ELR (cell line): ENCODE measurements at regions not wholly inside any gene's neighbourhood (a gene's known extent, or its start where the extent isn't known, plus 50 kb on each side); places are given as distances from the start of the nearest gene placed in this dataset.
"Not testable (repeated sequence)": the region's sequence is repeated elsewhere in the genome, so short reads cannot be mapped to it uniquely, and the experiment has no call there.

Experiments
- DNase-seq: peaks from one replicate; pipeline ENCODE4 v3.0.0-alpha.2; 2015; ENCODE audit warnings: low read depth

DNA sequence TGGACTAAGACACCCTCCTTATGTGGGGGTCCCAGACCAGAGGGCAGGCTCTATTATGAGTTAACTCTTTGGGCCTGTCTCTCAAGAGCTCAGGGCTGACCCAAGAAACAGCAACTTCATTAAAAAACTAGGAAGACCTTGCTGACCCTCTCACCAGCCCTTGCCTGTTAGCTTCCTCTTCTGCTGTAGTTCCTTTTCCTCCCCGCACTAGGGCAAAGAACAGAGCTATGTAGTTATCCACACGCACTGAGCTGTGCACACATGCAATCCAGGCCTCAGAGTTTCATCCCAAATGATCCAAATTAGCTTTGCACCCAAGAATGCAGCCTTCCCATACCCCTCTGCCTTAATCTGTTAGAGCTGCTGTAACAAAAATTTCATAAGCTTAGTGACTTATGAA is 539.6 kb upstream of the CADM1 start:
- no peak for DNase-seq

DNA sequence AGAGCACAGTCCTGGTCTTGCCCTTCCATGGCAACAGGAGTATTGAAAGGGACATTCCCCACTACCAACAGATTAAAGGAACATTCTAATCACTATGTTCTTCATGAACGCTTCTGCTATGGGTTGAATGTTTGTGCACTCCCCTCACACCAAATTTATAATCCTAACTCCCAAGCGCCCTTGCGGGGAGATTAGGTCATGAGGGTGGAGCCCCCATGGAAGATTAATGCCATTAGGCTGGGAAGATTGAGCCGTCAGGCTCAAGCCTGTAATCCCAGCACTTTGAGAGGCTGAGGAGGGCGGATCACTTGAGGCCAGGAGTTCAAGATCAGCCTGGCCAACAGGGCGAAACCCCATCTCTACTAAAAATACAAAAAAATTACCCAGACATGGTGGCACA is 538.8 kb upstream of the CADM1 start:
- not testable (repeated sequence) for DNase-seq

DNA sequence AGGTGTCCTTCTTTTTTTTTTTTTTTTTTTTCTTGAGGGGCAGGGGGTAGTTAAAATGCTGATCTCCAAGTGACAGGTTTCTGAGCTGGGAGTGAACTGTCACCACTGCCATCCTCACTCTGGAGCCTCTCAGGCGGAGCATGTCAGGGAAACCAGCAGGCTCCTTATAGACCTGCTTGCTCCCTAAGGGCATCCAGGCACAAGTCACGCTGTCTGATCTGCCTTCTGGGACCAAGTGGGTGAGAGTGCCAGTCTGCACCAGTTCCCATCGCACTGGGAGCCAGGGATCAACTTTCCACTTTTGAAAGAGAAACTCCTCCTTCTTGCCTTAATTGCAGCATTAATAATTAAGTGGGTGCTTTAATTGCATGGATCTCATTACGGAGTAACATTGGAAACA is 537.9 kb upstream of the CADM1 start:
- no peak for DNase-seq

DNA sequence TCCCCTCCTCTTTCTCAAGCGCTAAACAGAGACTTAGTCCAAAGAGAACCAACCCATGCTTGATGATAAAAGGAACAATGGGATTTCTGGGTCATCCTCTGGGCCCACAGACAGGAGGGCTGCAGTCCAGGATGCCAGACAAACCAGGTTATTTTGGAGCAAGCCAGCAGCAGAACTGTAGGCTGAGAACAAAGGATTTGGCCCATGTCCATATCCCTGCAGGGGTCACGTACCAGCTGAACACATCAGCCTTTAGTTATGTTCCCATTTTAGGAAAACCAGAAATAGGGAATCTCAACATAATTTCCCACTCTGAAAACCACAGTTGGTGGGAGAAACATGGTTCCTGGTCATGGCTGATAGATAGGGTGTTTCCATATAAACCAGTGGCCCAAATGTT is 533.6 kb upstream of the CADM1 start:
- DNase-seq: no peak

DNA sequence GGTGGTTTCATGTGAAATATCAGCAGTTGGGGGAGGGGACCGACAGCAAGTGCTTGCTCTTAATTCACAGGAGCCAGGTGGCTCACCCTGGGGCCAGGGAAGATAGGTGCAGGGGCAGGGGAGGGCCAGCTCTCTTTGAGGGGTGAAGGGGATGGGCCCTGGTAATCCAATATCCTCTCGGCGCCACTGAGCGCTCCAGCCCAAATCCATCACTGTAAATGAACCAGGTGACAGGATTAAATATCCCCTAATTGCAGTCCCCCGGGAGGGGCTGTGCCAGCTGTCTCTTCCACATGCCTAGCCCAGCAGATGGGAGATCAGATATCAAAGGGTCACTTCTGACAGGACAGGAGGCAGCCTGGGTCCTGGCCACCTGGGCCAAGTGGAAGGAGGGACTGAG is 531.8 kb upstream of the CADM1 start:
- DNase-seq: no peak

DNA sequence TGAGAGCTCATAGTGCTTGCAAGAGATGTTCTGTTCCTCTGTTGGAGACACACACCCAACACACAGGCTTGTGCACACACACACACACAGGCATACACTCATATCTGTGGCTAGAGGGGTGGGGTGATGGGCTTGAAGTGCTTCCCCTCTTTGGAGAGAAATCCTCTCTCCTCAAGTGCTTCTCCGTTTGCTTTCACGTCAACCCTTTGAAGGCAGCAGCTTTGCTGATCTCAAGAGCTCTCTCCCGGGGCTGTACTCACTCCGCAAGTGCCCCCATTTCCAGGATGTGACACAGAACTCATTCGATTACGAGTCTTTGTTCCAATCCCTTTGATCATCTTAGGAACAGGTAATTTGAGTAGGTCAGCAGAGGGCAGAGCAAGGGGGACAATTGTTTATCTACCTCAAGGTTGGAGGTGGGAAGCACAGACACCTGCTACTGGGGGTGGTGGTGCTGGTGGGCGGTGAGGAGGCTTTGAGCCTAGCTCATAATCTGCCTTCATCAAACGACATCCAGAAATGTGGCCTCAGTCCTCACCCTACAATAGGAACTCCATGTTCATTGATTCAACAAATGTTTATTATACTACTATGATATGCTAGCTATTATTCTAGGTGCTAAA is 529.8 kb upstream of the CADM1 start:
- DNase-seq: no peak

DNA sequence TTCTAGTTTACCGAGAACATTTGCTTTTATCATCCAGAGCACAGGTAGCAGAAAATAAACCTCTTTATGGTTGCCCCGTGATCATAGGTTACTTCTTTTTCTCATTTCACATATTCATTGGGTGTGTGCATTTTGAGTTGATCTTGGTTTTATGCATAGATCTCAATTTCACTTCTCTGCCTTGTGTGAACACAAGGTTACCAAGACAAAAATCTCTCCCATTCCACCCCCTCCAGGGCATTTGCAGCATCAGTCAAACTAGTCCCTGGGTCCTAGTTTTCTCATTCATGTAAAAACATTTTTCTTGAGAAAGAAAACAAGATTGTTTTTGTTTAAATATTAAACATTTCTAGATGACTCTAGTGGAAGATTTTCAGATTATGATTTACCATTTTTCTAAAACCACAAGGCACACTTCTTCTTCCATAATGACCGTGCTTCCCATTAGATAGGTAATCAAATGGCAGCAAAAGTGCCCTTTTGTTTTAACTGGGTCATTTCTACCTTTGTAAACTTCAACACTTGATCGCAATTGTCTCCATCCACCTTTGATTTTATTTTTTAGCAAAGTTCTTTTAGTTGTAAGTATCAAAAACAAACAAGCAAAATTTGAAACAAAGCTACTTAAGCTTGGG is 526.6 kb upstream of the CADM1 start:
- DNase-seq: no peak

DNA sequence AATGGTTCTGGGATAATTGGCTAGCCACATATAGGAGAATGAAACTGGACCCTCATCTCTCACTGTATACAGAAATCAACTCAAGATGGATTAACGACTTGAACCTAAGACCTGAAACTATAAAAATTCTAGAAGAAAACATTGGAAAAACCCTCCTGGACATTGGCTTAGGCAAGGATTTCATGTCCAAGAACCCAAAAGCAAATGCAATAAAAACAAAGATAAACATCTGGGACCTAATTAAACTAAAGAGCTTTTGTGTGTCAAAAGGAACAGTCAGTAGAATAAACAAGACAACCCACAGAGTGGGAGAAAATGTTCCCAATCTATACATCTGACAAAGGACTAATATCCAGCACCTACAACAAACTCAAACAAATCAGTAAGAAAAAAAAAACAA is 524.3 kb upstream of the CADM1 start:
- DNase-seq: not testable (repeated sequence)

DNA sequence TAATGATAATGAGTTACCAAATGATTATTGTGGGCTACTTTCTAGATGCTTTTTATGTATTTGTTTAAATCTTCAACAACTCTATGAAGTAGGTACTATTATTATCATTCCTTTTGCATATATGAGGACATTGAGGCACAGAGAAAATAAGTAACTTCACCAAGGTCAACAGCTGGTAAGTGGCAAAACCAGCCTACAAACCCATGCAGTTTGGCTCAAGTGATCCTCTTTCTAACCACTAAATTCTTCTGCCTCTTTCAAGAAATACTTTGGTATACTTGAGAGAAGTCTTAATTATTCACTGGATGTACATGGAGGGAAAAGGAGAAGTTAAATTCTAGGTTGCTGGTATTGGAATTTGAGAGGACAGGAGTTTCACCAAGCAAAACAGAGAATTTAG is 495.2 kb upstream of the CADM1 start:
- no peak for DNase-seq

DNA sequence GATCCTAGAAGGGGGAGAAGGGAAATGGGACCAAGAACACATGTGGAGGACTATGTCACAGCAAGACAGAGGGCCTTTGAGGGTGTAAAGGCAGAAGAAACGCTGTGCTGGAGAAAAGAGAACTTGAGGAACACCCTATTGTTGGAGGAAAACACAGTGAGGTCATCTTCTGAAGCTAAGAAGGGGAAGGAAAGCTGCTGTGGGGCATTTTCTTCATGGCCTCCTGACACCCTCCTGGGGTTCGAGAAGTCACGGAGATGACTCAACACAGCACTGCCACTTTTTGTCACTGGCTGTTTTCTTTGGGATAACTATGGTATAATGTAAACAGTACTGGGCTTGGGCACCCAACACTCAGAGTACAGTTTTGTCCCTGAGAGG is 492.6 kb upstream of the CADM1 start:
- no peak for DNase-seq

DNA sequence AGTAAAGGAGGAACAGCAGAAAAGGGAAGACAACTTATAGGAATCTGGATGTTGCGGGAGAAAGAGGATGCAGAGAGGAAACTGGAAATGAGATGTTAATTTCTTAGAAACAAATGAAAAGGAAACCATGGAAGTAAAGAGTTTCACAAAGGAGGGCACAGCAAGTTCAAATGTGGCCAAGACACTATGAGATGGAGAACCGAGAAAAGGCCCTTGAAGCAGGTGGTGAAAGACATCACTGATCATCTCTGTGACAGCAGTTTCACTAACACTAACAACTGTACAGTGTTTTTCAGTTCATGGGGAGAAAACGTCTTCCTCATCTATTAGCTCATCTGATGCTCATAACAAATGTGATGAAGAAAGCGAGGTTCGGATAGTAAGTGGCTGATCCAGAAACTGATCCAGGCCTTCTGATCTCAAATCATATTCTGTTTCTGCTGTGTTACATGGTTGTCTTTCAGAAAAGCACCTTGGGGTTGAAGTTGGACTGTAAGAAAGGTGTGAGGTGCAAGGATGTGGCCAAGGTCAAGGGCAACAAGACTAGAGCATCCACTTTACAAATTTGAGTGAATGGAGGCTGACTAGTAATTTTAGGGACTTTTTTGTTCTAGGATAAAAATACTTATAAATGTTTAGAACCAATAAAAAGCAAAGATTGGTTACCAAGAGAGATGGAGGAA is 492.1 kb upstream of the CADM1 start:
- no peak for DNase-seq

DNA sequence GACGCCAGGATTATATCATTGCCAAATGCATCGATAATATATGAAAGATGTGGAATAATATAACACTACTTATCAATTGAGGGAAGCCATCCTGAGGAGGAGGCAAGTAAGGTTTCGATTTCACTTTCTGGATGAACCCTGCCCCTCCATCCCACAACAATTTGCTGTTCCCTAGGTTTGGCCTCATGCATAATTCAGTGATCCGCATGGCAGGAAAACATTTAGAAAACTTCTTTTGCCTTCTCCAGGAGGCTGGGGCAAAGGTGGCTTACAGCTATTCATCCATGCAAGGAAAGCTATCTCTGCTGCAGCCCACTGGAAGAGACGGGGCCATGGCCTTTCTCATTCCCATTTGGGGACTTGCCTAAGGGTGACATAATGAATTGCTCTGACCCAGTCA is 489.4 kb upstream of the CADM1 start:
- no peak for DNase-seq

DNA sequence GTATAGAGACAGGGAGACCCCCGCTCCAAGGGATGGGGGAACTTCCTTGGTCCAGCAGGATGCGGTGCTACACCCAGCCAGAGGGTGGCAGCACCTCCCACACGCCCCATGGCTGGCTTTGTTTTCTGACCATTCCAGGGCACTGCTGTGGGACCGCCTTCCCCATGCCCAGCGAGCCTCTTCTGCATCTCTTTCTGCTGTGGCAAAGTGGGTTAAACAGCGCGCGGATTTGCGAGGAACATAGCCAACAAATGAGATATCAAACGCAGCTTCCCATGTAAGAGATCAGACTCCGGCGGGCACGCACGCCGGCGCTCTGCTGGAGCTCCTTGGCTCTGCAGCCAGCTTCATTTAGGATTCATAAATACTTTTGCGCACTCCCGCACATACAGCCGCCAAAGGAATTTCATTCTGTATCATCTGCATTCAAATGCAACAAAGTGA is 485.8 kb upstream of the CADM1 start:
- DNase-seq: no peak

DNA sequence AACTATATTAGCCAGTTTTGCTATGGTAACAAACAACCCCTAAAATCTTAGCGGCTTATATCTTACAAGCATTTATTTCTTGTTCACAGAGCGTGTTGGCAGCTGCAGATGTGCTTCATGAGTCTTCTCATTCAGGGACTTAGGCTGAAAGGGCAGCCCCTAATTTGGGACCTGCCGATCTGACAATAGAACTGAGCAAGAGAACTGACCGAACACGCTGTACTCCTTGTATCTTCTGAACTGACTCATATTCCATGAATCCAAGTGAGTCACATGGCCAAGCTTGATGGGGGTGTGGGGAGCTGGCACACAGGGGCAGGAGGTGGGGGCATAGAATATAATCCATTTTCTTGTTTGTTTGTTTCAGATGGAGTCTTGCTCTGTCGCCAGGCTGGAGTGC is 481.7 kb upstream of the CADM1 start:
- no peak for DNase-seq

DNA sequence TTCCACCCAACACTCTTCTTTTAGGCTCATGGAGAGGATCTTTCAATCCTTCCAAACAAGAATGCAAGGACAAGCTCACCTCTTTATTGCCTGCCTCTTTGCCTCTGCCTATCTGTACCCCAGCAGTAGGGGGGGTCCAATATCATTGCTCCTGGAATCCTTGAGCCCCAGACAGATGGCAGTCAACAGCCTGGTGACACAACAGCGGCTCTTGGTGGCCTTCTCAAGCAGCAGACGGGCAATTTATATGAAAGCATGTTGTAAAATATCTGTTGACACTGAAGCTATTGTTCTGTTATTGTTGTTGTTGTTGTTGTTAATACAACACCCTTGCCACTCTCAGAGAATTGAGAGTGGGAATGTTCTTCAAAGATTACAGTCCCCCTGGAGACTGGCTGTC is 480.0 kb upstream of the CADM1 start:
- no peak for DNase-seq

DNA sequence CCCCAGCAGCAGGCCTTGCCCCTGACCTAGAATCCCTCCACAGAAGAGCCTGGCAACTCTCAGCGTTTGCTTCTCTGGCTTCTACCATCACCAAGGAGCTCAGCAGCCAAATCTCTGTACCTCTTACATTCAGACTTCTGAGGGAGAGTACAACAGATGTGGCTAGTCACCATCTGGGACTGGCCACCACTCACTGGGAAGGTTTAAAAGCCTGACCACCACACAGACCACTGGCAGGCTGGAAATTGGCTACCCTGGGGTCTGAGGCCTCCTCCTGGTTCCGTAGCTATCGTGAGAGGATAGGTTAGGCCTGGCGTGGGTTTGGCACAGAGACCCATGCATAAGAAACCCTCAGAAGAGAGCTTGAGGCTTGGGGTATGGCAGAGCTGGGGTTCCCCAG is 478.5 kb upstream of the CADM1 start:
- DNase-seq: no peak

DNA sequence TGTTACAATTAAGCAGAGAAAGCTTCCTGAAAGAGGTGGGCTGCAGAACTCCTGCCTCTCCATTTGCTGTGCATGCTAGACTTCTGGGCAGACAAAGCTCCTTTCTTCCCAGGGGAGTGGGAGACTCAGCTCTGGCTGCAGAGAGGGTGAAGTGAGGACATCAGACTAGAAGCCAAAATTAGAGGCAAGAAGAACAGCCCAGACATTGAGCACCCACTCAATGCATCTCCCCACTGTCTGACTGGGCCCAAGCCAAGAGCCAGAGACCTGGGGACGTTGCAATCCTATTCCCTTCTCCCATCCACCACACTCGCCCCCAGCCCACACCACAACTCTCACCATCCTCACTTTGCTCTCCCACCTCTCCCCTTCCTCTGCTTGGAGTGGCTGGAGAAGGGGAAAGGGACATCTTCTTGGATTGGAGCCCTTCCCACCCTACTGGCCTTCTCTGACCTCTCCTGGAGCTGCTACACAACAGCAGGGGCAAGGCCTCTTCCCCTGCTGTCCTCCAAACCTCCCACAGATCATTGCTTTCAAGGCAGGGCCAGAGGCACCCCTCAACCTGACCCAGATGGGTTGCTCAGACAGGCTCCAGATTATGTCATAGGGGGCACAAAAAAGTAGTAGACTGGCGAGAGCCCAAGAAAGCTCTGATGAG is 477.7 kb upstream of the CADM1 start:
- no peak for DNase-seq

DNA sequence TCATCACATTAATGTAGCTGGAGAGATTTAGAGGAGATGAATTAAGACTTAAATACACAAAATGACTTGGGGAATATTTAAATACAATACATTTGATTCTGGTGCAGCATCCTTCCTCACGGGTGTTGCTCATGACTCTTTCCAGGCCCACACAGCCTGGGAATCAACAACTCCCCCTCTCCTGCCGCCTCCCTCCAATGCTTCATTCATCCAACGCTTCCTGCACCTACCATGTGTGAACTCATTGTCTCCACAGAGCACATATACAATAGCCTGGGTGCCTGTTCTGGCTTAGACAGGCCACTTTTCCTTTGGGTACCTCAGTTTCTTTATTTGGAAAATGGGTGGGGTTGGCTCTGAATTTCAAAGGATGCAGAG is 476.9 kb upstream of the CADM1 start:
- no peak for DNase-seq

DNA sequence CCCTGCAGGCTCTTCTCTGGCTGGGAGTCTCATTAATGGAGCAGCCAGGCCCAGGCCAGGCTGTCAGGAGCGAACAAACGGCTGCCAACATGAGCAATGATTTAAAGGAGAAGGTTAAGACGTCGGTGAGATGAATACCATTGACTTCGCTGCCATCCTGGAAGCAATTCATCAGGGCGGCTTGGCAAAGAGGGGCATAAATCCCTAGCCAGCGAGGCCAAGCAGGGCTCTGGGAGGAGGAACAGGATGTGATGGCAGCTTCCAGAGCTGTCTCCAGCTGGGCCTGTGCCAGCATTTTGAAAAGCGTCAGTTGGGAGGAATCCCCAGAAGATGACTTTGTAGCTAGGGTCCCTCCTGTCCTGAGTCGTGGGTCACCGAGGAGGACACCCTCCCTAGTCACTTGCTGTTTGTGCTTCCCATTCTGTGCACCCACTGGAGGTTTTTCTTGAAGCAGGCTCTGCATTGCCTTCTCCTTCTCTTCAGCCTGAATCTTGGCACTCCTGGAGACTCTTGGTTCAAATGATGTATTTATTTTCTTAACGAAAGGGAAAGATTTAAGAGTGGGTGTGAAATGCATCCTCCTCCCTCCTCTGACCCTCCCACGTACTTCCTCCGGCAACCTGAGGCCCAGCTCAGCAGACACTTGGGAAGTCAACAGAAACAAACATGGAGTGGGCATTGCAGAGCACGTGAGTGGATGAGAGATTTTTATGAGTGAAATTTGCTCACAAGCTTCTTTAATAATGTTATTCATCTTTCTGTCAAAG is 476.3 kb upstream of the CADM1 start:
- DNase-seq: no peak

DNA sequence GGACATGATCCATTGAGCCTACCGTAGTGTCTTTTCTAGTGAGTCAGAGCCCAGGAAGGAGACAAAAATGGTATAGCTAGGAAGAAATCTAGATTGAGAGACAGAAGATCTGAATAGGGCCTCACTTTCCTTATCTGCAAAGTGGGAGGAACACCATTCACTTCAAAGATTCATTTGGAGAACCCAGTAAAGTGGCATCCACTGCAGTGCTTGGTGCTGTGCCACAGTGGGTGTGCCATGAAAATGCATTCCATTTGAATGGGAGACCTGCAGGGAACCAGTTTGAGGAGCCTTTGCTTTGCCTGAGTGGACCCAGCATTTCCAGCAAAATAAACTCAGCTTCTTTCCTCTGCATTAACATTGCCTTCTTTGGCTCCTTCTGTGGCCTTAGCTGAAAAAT is 470.5 kb upstream of the CADM1 start:
- DNase-seq: no peak

DNA sequence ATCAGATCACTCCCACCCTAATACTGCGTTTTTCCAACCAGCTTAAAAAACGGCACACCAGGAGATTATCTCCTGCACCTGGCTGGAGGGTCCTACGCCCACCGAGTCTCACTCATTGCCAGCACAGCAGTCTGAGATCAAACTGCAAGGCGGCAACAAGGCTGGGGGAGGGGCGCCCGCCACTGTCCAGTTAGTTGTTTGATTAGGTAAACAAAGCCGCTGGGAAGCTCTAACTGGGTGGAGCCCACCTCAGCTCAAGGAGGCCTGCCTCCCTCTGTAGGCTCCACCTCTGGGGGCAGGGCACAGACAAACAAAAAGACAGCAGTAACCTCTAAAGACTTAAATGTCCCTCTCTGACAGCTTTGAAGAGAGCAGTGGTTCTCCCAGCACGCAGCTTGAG is 463.0 kb upstream of the CADM1 start:
- DNase-seq: not testable (repeated sequence)

DNA sequence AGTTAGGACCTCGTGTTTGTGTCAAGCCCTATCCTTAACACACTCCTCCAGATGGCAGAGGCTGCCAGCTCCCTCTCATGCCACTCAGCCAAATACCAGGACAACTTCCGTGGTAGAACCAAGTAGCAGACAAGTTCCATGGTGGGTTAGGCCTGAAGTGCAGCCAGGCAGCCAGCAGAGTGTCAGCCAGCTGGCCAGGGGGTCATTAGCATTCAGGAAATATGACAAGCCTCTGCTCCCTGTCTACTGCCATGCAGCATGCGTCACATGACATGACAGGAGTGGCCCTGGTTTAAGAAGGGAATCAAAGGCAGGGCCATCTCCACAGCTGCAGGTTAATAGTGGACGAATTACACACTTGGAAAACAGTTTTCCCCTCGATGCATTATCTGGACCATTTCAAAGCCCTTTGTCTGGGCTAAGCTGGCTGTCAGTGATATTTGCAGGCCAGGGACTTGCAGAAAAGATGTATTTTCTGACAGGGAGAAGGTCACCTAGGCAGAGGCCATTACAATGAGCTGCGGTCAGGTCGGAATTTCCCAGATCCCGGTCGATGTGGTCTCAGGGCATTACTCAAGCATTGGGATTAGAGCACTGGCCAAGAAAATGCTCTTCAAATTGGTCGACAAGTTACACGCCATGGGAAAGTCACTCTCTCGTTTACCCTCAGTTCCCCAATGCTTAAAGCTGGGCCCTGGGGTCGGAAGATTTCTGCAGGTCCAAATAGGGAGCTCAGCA is 461.7 kb upstream of the CADM1 start:
- no peak for DNase-seq
